ENCODE measurements at regions not wholly inside any gene's neighbourhood (a gene's known extent, or its start where the extent isn't known, plus 50 kb on each side); places are given as distances from the start of the nearest gene placed in this dataset.
A peak's percentile ranks its signal among the peaks of the same experiment; 100 is the strongest.

DNA sequence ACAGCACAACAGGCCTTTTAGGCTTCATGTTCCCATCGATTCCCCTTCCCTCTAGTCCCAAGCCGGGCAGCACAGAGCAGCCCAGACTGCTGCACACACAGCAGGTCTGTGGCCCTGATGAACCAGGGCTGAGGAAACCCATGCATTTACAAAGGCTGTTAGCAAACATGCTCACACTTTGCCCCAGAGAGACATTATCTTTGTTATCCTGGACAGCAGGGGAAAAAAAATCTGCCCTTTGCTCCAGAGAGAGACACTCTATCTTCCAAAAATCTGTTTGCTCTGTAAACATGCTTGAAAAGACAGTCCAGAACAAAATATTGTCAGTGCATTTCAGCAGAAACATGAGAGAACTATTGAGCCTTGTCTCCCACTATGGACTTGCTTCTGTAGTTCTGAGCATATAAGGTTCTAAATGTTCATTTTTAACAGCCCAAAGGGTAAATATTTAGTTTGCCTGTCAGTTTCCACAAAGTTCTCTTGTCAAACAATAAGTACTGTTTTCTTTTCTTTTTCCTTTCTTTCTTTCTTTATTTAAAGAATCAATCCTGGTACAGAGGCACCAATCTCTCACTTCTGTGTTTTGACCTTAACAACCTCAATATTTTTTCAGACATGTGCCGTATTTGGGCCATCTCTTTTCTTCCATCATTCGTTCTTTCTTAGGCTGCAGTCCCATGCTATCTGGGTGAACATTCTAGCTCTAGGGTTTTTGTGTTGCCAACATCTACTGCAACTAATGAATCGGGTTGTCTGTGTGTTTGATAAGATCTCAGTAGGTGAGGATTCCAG lies 468.0 kb downstream of the EPM2A start (continued):
- TF ChIP-seq, protein P1, sequence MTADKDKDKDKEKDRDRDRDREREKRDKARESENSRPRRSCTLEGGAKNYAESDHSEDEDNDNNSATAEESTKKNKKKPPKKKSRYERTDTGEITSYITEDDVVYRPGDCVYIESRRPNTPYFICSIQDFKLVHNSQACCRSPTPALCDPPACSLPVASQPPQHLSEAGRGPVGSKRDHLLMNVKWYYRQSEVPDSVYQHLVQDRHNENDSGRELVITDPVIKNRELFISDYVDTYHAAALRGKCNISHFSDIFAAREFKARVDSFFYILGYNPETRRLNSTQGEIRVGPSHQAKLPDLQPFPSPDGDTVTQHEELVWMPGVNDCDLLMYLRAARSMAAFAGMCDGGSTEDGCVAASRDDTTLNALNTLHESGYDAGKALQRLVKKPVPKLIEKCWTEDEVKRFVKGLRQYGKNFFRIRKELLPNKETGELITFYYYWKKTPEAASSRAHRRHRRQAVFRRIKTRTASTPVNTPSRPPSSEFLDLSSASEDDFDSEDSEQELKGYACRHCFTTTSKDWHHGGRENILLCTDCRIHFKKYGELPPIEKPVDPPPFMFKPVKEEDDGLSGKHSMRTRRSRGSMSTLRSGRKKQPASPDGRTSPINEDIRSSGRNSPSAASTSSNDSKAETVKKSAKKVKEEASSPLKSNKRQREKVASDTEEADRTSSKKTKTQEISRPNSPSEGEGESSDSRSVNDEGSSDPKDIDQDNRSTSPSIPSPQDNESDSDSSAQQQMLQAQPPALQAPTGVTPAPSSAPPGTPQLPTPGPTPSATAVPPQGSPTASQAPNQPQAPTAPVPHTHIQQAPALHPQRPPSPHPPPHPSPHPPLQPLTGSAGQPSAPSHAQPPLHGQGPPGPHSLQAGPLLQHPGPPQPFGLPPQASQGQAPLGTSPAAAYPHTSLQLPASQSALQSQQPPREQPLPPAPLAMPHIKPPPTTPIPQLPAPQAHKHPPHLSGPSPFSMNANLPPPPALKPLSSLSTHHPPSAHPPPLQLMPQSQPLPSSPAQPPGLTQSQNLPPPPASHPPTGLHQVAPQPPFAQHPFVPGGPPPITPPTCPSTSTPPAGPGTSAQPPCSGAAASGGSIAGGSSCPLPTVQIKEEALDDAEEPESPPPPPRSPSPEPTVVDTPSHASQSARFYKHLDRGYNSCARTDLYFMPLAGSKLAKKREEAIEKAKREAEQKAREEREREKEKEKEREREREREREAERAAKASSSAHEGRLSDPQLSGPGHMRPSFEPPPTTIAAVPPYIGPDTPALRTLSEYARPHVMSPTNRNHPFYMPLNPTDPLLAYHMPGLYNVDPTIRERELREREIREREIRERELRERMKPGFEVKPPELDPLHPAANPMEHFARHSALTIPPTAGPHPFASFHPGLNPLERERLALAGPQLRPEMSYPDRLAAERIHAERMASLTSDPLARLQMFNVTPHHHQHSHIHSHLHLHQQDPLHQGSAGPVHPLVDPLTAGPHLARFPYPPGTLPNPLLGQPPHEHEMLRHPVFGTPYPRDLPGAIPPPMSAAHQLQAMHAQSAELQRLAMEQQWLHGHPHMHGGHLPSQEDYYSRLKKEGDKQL (CRISPR knock-in tag; IDR thresholded peaks at IDR 0.05; ENCODE audit: low read depth): peak; percentile 98
- TF ChIP-seq ZNF614 (CRISPR knock-in tag; IDR thresholded peaks at IDR 0.05; ENCODE audit: borderline replicate concordance): peak; percentile 99
- no peak for TF ChIP-seq FOXC1 (CRISPR knock-in tag; IDR thresholded peaks at IDR 0.05; ENCODE audit: borderline replicate concordance)
- TF ChIP-seq, protein P2, sequence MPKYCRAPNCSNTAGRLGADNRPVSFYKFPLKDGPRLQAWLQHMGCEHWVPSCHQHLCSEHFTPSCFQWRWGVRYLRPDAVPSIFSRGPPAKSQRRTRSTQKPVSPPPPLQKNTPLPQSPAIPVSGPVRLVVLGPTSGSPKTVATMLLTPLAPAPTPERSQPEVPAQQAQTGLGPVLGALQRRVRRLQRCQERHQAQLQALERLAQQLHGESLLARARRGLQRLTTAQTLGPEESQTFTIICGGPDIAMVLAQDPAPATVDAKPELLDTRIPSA (CRISPR knock-in tag; IDR thresholded peaks at IDR 0.05; ENCODE audit: borderline replicate concordance): no peak; the same call in 1 of the 2 replicates
- no peak for TF ChIP-seq PRMT3 (CRISPR knock-in tag; IDR thresholded peaks at IDR 0.05; ENCODE audit: borderline replicate concordance, low read depth)
- TF ChIP-seq ATAD3A (CRISPR knock-in tag; IDR thresholded peaks at IDR 0.05): no peak
- TF ChIP-seq, protein P3, sequence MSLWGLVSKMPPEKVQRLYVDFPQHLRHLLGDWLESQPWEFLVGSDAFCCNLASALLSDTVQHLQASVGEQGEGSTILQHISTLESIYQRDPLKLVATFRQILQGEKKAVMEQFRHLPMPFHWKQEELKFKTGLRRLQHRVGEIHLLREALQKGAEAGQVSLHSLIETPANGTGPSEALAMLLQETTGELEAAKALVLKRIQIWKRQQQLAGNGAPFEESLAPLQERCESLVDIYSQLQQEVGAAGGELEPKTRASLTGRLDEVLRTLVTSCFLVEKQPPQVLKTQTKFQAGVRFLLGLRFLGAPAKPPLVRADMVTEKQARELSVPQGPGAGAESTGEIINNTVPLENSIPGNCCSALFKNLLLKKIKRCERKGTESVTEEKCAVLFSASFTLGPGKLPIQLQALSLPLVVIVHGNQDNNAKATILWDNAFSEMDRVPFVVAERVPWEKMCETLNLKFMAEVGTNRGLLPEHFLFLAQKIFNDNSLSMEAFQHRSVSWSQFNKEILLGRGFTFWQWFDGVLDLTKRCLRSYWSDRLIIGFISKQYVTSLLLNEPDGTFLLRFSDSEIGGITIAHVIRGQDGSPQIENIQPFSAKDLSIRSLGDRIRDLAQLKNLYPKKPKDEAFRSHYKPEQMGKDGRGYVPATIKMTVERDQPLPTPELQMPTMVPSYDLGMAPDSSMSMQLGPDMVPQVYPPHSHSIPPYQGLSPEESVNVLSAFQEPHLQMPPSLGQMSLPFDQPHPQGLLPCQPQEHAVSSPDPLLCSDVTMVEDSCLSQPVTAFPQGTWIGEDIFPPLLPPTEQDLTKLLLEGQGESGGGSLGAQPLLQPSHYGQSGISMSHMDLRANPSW (CRISPR knock-in tag; IDR thresholded peaks at IDR 0.05; ENCODE audit: borderline replicate concordance): peak; percentile 95
- TF ChIP-seq ZNF781 (CRISPR knock-in tag; IDR thresholded peaks at IDR 0.05; ENCODE audit: borderline replicate concordance, not compliant biosample characterization): peak; percentile 37
- TF ChIP-seq ZNF746 (CRISPR knock-in tag; IDR thresholded peaks at IDR 0.05): peak; percentile 87; the same call in 1 of the 2 replicates
- TF ChIP-seq, protein P4, sequence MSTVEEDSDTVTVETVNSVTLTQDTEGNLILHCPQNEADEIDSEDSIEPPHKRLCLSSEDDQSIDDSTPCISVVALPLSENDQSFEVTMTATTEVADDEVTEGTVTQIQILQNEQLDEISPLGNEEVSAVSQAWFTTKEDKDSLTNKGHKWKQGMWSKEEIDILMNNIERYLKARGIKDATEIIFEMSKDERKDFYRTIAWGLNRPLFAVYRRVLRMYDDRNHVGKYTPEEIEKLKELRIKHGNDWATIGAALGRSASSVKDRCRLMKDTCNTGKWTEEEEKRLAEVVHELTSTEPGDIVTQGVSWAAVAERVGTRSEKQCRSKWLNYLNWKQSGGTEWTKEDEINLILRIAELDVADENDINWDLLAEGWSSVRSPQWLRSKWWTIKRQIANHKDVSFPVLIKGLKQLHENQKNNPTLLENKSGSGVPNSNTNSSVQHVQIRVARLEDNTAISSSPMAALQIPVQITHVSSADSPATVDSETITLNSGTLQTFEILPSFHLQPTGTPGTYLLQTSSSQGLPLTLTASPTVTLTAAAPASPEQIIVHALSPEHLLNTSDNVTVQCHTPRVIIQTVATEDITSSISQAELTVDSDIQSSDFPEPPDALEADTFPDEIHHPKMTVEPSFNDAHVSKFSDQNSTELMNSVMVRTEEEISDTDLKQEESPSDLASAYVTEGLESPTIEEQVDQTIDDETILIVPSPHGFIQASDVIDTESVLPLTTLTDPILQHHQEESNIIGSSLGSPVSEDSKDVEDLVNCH (CRISPR knock-in tag; IDR thresholded peaks at IDR 0.05): no peak
- TF ChIP-seq ZSCAN22 (CRISPR knock-in tag; IDR thresholded peaks at IDR 0.05): no peak
- TF ChIP-seq BRF2 (CRISPR knock-in tag; IDR thresholded peaks at IDR 0.05): no peak; the same call in 1 of the 2 replicates
- no peak for TF ChIP-seq SRSF1 (optimal IDR thresholded peaks at IDR 0.05; ENCODE audit: low read depth, low read length)
- TF ChIP-seq ZNF562 (CRISPR knock-in tag; IDR thresholded peaks at IDR 0.05; ENCODE audit: borderline replicate concordance): no peak
- peak; percentile 100 for TF ChIP-seq PPARG (CRISPR knock-in tag; conservative IDR thresholded peaks at IDR 0.05)
- peak; percentile 96; the same call in 1 of the 2 replicates for TF ChIP-seq TARDBP (CRISPR knock-in tag; IDR thresholded peaks at IDR 0.05)

All from HepG2 (cell line).